ENCODE measurements at regions not wholly inside any gene's neighbourhood (a gene's known extent, or its start where the extent isn't known, plus 50 kb on each side); places are given as distances from the start of the nearest gene placed in this dataset.

DNA sequence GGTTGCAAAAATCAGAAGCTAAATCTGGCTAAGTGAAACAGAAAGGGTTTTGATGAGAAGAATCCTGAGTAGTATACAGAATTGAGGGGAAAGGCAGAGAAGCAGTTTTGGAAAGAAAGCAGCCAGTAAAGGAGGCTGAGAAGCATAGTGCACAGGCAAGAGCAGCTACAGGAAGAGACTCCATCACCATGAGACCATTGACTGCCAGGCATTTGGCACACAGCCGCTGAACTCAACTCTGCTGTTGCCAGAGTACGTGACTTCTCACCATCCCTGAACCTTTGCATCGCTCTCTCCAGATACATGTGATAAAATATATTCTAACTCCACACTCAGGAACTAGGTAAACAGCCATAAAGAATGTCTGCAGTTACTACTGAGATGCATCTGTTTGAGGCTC is 128.3 kb upstream of the C1orf21 start:
- H3K9me3 ChIP-seq, result no peaks in the 10 kb centered on the region
- TF ChIP-seq EP300 (IDR thresholded peaks at IDR 0.05) (no peak), POLR2A (IDR thresholded peaks at IDR 0.05) (no peak)
- TF ChIP-seq, protein P1, sequence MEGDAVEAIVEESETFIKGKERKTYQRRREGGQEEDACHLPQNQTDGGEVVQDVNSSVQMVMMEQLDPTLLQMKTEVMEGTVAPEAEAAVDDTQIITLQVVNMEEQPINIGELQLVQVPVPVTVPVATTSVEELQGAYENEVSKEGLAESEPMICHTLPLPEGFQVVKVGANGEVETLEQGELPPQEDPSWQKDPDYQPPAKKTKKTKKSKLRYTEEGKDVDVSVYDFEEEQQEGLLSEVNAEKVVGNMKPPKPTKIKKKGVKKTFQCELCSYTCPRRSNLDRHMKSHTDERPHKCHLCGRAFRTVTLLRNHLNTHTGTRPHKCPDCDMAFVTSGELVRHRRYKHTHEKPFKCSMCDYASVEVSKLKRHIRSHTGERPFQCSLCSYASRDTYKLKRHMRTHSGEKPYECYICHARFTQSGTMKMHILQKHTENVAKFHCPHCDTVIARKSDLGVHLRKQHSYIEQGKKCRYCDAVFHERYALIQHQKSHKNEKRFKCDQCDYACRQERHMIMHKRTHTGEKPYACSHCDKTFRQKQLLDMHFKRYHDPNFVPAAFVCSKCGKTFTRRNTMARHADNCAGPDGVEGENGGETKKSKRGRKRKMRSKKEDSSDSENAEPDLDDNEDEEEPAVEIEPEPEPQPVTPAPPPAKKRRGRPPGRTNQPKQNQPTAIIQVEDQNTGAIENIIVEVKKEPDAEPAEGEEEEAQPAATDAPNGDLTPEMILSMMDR (IDR thresholded peaks at IDR 0.05), result no peak

DNA sequence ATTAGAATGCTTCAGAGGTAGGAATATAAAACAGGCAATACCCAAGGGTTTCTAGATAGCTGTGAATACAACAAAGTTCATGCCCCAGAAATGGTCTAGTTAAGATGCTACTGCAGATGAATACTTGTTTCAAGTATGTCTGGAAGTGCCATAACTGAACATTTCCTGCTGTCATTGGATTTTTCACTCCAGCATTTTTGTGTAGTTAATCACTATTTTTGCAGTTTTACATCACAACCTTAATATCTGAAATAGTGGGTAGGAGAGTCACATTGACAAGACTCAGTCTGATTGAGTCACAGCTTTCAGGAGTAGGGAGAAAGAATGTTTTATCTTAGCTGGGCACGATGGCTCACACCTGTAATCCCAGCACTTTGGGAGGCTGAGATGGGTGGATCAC is 126.4 kb upstream of the C1orf21 start:
- H3K4me3 ChIP-seq, result no peak overlapping the region
- no peaks in the 10 kb centered on the region for H3K9me3 ChIP-seq
- H3K27me3 ChIP-seq, result no peaks in the 10 kb centered on the region
- H3K27ac ChIP-seq, result no peak overlapping the region
- DNase-seq (ENCODE audit: low spot score in 2 of 2), result no peak
- WGBS, 2 donors, result 76 to 100% methylated on average over 1 of the region's 1 CpG
- TF ChIP-seq, protein P1 (IDR thresholded peaks at IDR 0.05), result no peak
- no peak for TF ChIP-seq EP300 (IDR thresholded peaks at IDR 0.05)
- TF ChIP-seq POLR2A (IDR thresholded peaks at IDR 0.05), result no peak
- H3K36me3 ChIP-seq, result no peaks in the 10 kb centered on the region
- H3K4me1 ChIP-seq, result no peaks in the 10 kb centered on the region

More for the DNA sequence above, 128.3 kb upstream of the C1orf21 start:
- H3K27me3 ChIP-seq, result no peaks in the 10 kb centered on the region
- no peak overlapping the region for H3K27ac ChIP-seq
- 86 to 91% methylated on average over 3 of the region's 3 CpGs for whole genome bisulfite sequencing, 2 donors
- no peaks in the 10 kb centered on the region for H3K4me1 ChIP-seq
- DNase-seq (ENCODE audit: low spot score in 2 of 2), result no peak
- no peak overlapping the region for H3K4me3 ChIP-seq
- H3K36me3 ChIP-seq, result no peaks in the 10 kb centered on the region

DNA sequence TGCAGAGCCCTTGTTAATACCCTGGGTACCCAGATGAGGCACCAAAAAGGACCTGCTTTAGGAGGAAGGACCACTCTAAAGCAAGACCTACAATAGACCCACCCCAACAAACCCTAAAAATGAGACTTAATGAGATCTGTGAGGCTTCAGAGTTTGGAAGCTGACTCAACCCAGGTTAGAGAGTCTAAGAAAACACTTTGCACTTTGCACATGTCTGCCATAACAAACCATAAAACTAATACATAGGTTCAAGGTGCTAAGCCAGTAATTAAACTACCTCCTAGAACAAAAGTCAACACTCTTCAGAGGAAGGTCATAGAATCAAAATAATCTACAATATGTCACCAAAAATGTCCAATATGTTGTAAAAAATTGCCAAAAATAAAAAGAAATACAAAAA is 124.7 kb upstream of the C1orf21 start:
- Histone ChIP-seq H3K4me3 (no peak overlapping the region), H3K9me3 (no peaks in the 10 kb centered on the region), H3K4me1 (no peaks in the 10 kb centered on the region), H3K27me3 (no peaks in the 10 kb centered on the region), H3K27ac (no peak overlapping the region), H3K36me3 (no peaks in the 10 kb centered on the region)
- TF ChIP-seq EP300 (IDR thresholded peaks at IDR 0.05), result no peak
- TF ChIP-seq POLR2A (IDR thresholded peaks at IDR 0.05), result no peak
- TF ChIP-seq, protein P1 (IDR thresholded peaks at IDR 0.05), result no peak
- DNase-seq (ENCODE audit: low spot score in 2 of 2), result no peak

DNA sequence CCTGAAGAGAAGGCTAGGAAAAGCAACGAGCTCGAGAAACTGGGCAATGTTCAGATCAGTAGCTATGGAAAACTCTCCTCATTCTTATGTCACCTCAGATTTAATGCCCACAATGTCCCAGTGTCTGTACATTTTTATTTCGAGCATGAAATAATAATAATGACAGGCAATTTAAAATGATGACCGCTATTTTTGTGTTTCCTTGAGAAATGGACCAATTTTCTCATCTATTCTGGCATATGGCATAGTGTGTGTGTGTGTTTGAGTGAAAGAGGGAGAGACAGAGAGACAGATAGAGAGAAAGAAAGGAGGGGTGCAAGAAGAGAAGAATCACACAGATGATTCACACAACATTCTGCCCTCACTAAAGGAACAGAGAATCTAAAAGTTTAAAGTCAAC is 119.1 kb upstream of the C1orf21 start:
- H3K9me3 ChIP-seq, result no peaks in the 10 kb centered on the region
- TF ChIP-seq EP300 (IDR thresholded peaks at IDR 0.05), result no peak
- DNase-seq (ENCODE audit: low spot score in 2 of 2), result no peak
- H3K4me1 ChIP-seq, result no peaks in the 10 kb centered on the region
- H3K4me3 ChIP-seq, result no peak overlapping the region
- H3K27ac ChIP-seq, result no peak overlapping the region
- 71 to 77% methylated on average over 4 of the region's 4 CpGs for WGBS, 2 donors
- no peaks in the 10 kb centered on the region for H3K36me3 ChIP-seq
- no peaks in the 10 kb centered on the region for H3K27me3 ChIP-seq

DNA sequence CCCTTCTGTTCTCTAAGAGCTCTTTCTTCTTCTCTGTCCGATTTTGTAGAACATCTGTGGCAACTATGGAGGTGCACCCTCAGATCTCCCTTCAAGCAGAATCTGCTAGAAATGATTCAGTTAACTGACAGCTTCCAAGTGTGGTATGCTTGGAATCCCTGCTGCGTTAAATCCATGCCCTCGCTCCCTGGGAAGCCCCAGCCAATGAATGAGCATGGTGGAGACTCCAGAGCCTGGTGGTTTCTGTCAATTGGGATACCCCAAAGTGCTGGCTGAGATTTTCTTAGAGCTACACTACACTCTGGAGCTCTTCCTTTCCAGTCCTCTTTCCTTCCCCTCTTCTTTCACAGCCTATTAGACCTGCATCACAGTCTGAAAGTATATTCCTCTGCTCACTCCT is 116.3 kb upstream of the C1orf21 start:
- Histone ChIP-seq H3K9me3 (no peaks in the 10 kb centered on the region), H3K4me1 (no peaks in the 10 kb centered on the region), H3K27me3 (no peaks in the 10 kb centered on the region), H3K27ac (no peak overlapping the region), H3K36me3 (no peaks in the 10 kb centered on the region), H3K4me3 (no peak overlapping the region)
- TF ChIP-seq, protein P1 (IDR thresholded peaks at IDR 0.05), result no peak
- TF ChIP-seq POLR2A (IDR thresholded peaks at IDR 0.05), result no peak
- TF ChIP-seq EP300 (IDR thresholded peaks at IDR 0.05), result no peak
- DNase-seq (ENCODE audit: low spot score in 2 of 2), result no peak
- WGBS, 2 donors, result 36 to 49% methylated on average over 3 of the region's 3 CpGs

DNA sequence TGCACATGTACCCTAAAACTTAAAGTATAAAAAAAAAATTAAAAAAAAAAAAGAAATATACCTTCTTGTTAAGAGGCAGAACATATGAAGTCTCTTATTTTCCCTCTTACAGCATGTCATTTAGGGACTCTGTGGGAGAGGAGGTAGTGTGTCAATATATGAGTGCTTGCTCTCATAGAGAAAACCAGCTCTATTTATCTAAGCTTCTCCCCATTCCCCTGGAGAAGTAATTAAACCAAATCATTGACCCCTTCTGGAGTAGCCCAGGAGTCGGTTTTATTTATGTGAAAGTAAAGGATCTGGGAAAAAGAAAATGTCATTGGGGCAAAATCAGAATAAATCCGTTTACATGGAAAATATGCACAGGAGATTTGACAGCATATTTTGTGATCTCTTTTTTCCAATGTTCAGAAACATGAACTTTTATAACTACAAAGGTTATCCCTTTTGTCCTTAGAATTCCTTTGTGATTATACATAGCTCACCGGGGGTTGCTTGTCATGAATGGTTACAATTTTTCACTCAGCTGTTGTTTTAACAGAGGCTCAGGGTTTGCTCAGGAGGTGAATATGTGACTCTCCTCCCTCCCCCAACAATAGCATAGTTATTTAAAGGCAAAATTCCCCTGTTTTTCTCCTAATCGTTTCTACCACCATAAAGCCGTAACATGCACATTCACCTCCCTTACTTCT is 114.5 kb upstream of the C1orf21 start:
- Histone ChIP-seq H3K4me3 (no peak overlapping the region), H3K4me1 (no peaks in the 10 kb centered on the region), H3K27ac (no peak overlapping the region), H3K9me3 (no peaks in the 10 kb centered on the region), H3K27me3 (no peaks in the 10 kb centered on the region), H3K36me3 (no peaks in the 10 kb centered on the region)
- TF ChIP-seq EP300 (IDR thresholded peaks at IDR 0.05), result no peak
- TF ChIP-seq POLR2A (IDR thresholded peaks at IDR 0.05), result no peak
- 41 to 43% methylated on average over 5 of the region's 5 CpGs for WGBS, 2 donors
- DNase-seq (ENCODE audit: low spot score in 2 of 2), result no peak

Data from tibial nerve (tissue), 4 donors.